Ishikawa (cell line): ENCODE measurements at regions not wholly inside any gene's neighbourhood (a gene's known extent, or its start where the extent isn't known, plus 50 kb on each side); places are given as distances from the start of the nearest gene placed in this dataset.

Experiments
- CEBPB ChIP-seq: IDR thresholded peaks from 2 replicates; pipeline ENCODE4 v1.6.1; 2012
- CREB1 ChIP-seq: IDR thresholded peaks from 2 replicates; pipeline ENCODE4 v1.6.1; 2012; ENCODE audit warnings: low read depth
- EGR1 ChIP-seq: IDR thresholded peaks from 2 replicates; pipeline ENCODE4 v1.6.1; 2012
- EP300 ChIP-seq: IDR thresholded peaks from 2 replicates; pipeline ENCODE4 v1.6.1; 2012; ENCODE audit warnings: borderline replicate concordance
- FOXM1 ChIP-seq: IDR thresholded peaks from 2 replicates; pipeline ENCODE4 v1.6.1; 2012; ENCODE audit warnings: low read depth, borderline replicate concordance
- MAX ChIP-seq: IDR thresholded peaks from 2 replicates; pipeline ENCODE4 v1.6.1; 2012
- NFIC ChIP-seq: IDR thresholded peaks from 2 replicates; pipeline ENCODE4 v1.6.1; 2012
- RAD21 ChIP-seq: IDR thresholded peaks from 2 replicates; pipeline ENCODE4 v1.6.1; 2012; ENCODE audit warnings: low read depth
- REST ChIP-seq: IDR thresholded peaks from 2 replicates; pipeline ENCODE4 v1.6.1; 2012; ENCODE audit warnings: low read depth, mild to moderate bottlenecking
- TAF1 ChIP-seq: IDR thresholded peaks from 2 replicates; pipeline ENCODE4 v1.6.1; 2012; ENCODE audit warnings: low read depth, mild to moderate bottlenecking
- TCF12 ChIP-seq: IDR thresholded peaks from 2 replicates; pipeline ENCODE4 v1.6.1; 2012; ENCODE audit warnings: low read depth
- TEAD4 ChIP-seq: IDR thresholded peaks from 2 replicates; pipeline ENCODE4 v1.6.1; 2012
- USF1 ChIP-seq: IDR thresholded peaks from 2 replicates; pipeline ENCODE4 v1.6.1; 2012
- YY1 ChIP-seq: IDR thresholded peaks from 2 replicates; pipeline ENCODE4 v1.6.1; 2012; ENCODE audit warnings: low read depth
- ZBTB7A ChIP-seq: IDR thresholded peaks from 2 replicates; pipeline ENCODE4 v1.6.1; 2012; ENCODE audit warnings: low read depth

GRCh38 chr22:47275605-47276449, 513.4 kb downstream of the TBC1D22A start:
- TF ChIP-seq RAD21 (peak; percentile 19; the same call in 1 of the 2 replicates), TAF1 (no peak)

- TF ChIP-seq RAD21 (no peak), ZBTB7A (no peak), USF1 (no peak), MAX (no peak), YY1 (no peak), EP300 (no peak), TCF12 (no peak), TEAD4 (no peak), NFIC (no peak), CREB1 (no peak), TAF1 (no peak), EGR1 (no peak), CEBPB (no peak), REST (no peak), FOXM1 (no peak)
These were observed 511.7 kb downstream of the TBC1D22A start for GRCh38 chr22:47274196-47274595.

- TF ChIP-seq USF1, result peak; percentile 64
- no peak for TF ChIP-seq MAX
These were observed 508.1 kb downstream of the TBC1D22A start for GRCh38 chr22:47270463-47271135.

GRCh38 chr22:47269516-47270088, 507.2 kb downstream of the TBC1D22A start:
- TF ChIP-seq CEBPB (no peak), TEAD4 (no peak), REST (no peak), RAD21 (no peak), USF1 (no peak)

GRCh38 chr22:47267513-47268282, 505.2 kb downstream of the TBC1D22A start:
- no peak for TF ChIP-seq CEBPB
- no peak for TF ChIP-seq ZBTB7A
- TF ChIP-seq RAD21, result no peak
- TF ChIP-seq REST, result no peak
